ENCODE measurements at regions not wholly inside any gene's neighbourhood (a gene's known extent, or its start where the extent isn't known, plus 50 kb on each side); places are given as distances from the start of the nearest gene placed in this dataset.

DNA sequence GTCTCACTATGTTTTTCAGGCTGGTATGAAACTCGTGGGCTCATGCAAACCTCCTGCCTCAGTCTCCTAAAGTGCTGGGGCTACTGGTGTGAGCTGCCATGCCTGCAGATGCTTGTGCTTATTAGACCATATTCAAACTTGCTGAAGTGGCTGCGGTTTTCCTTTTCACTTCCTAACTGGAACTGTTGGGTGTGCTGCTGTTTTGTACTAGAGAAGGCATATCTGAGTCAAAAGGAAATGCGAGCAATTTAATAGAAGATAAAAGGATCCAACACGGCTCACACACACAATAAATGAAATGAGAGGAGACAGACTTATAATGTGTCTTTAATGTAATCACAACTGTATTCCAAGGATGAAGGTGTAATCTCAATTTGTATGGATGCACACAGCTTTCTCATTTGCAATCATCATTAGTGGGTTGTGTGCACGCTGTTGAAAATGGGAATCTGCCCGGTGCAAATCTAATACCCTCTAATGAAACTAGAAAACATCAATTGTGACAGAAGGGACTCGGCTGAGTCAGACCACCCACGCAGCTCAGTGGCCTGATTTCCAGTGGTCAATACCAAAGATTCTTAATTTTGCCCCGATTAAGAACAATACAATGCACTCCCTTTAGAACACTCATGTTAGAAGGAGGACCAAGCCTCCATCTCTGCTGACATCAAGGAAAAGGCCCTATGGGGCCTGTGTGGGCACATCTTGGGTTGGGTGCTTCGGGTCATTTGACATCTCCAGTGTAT is 532.7 kb downstream of the TDRD15 start:
- POLR2A ChIA-PET: no interaction called here
- DNase-seq (ENCODE audit: extremely low spot score): no peak
- CTCF ChIA-PET: interaction anchor here (0.6 kb wide), 1 partner anchor 562 kb away, joined by 5 read pairs; no protein-coding TSS in a partner anchor
- TF ChIP-seq ZNF384 (IDR thresholded peaks at IDR 0.05) (no peak), TARDBP (IDR thresholded peaks at IDR 0.05) (no peak), HDGF (IDR thresholded peaks at IDR 0.05; ENCODE audit: borderline replicate concordance) (no peak), SP1 (IDR thresholded peaks at IDR 0.05) (no peak), ELF4 (IDR thresholded peaks at IDR 0.05) (no peak), L3MBTL2 (conservative IDR thresholded peaks at IDR 0.05) (no peak)

DNA sequence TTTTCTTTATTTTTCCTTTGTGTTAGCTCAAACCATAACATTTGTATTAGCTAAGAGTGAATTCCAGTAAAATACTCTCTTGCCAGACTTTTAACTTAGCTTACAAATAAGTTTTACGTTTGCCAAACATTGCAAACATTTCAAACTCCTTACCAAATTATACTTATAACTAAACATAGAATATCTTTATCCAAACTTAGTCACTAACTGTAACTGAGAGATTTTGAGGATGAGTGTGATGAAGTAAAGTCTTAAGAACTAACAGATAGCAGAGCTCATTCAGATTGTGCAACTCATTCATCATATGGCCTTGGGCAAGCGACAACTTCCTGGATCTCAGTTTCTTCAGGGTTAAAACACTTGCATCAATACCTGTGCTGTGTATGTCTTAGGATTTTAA is 533.7 kb downstream of the TDRD15 start:
- TF ChIP-seq BHLHE40 (IDR thresholded peaks at IDR 0.05; ENCODE audit: borderline replicate concordance) (no peak), SP1 (IDR thresholded peaks at IDR 0.05) (no peak), HDGF (IDR thresholded peaks at IDR 0.05; ENCODE audit: borderline replicate concordance) (no peak), ELF4 (IDR thresholded peaks at IDR 0.05) (no peak), FOXM1 (IDR thresholded peaks at IDR 0.05; ENCODE audit: borderline replicate concordance) (no peak)
- ChIA-PET POLR2A (no interaction called here), CTCF (no interaction called here)
- DNase-seq (ENCODE audit: extremely low spot score): no peak

DNA sequence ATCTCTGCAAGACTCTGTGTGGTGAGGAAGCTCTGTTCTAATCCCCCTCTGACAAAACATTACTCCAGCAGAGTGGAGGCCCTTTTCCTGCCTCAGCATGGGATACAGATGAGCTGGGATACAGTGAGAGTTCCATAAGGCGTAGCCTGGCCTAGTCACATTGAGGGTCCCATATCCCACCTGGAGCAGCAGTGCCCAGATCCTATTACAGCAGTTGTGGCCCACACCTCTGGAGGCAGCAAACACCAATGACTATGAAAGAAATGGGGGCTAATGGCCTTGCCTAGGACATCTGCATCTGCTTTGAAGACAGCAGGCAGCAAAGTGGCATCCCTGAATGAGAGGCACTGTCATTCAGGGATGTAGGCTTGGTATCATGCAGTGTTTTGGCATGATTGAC is 534.5 kb downstream of the TDRD15 start:
- TF ChIP-seq SP1 (IDR thresholded peaks at IDR 0.05) (no peak), LEF1 (IDR thresholded peaks at IDR 0.05; ENCODE audit: borderline replicate concordance) (no peak), ZNF384 (IDR thresholded peaks at IDR 0.05) (no peak), ARNT (IDR thresholded peaks at IDR 0.05) (no peak), FOXM1 (IDR thresholded peaks at IDR 0.05; ENCODE audit: borderline replicate concordance) (no peak), L3MBTL2 (conservative IDR thresholded peaks at IDR 0.05) (no peak), FOXA1 (IDR thresholded peaks at IDR 0.05) (no peak), FOXK2 (IDR thresholded peaks at IDR 0.05) (no peak), HDGF (IDR thresholded peaks at IDR 0.05; ENCODE audit: borderline replicate concordance) (no peak), ELF4 (IDR thresholded peaks at IDR 0.05) (no peak), BHLHE40 (IDR thresholded peaks at IDR 0.05; ENCODE audit: borderline replicate concordance) (no peak), NFRKB (IDR thresholded peaks at IDR 0.05) (no peak), SUZ12 (IDR thresholded peaks at IDR 0.05) (no peak)
- TF ChIP-seq, protein P1, sequence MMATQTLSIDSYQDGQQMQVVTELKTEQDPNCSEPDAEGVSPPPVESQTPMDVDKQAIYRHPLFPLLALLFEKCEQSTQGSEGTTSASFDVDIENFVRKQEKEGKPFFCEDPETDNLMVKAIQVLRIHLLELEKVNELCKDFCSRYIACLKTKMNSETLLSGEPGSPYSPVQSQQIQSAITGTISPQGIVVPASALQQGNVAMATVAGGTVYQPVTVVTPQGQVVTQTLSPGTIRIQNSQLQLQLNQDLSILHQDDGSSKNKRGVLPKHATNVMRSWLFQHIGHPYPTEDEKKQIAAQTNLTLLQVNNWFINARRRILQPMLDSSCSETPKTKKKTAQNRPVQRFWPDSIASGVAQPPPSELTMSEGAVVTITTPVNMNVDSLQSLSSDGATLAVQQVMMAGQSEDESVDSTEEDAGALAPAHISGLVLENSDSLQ (IDR thresholded peaks at IDR 0.05): no peak
- DNase-seq (ENCODE audit: extremely low spot score): no peak
- POLR2A ChIA-PET: no interaction called here
- CTCF ChIA-PET: no interaction called here

DNA sequence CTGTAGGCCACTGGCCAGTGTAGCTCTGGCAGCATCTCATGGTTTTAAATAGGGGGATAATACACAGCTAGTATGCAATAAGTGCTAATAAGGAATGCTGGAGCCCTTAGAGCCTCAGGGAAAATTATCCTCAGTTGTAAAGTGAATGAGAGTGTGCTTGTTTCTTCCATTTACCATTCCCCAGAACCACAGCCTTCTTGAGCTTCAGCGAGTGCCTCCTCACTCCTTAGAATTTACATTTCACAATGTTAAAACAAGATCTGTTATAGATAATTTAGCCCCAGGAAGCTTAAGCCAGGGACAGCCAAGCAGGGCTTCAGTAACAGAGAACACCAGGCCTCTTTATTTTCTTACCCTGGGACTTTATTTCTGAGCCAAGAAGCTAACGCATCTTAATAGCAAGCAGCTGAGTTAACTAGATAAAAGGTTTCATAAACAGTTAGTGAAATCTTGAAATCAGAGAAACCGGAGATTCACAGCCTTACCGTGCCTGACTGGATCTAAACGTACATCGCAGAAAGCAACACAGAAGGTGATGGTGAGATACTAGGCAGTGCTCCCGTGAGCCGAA is 535.2 kb downstream of the TDRD15 start:
- ChIA-PET POLR2A (no interaction called here), CTCF (no interaction called here)
- DNase-seq (ENCODE audit: extremely low spot score): no peak
- TF ChIP-seq BHLHE40 (IDR thresholded peaks at IDR 0.05; ENCODE audit: borderline replicate concordance) (no peak), ELF4 (IDR thresholded peaks at IDR 0.05) (no peak), L3MBTL2 (conservative IDR thresholded peaks at IDR 0.05) (no peak), HDGF (IDR thresholded peaks at IDR 0.05; ENCODE audit: borderline replicate concordance) (no peak), ARNT (IDR thresholded peaks at IDR 0.05) (no peak), LEF1 (IDR thresholded peaks at IDR 0.05; ENCODE audit: borderline replicate concordance) (no peak), NFRKB (IDR thresholded peaks at IDR 0.05) (no peak), SUZ12 (IDR thresholded peaks at IDR 0.05) (no peak), SP1 (IDR thresholded peaks at IDR 0.05) (no peak), CTBP1 (IDR thresholded peaks at IDR 0.05; ENCODE audit: borderline replicate concordance) (no peak), FOXM1 (IDR thresholded peaks at IDR 0.05; ENCODE audit: borderline replicate concordance) (no peak), FOXA1 (IDR thresholded peaks at IDR 0.05) (no peak), ZNF384 (IDR thresholded peaks at IDR 0.05) (no peak), FOXK2 (IDR thresholded peaks at IDR 0.05) (no peak), TARDBP (IDR thresholded peaks at IDR 0.05) (no peak)
- TF ChIP-seq, protein P1 (IDR thresholded peaks at IDR 0.05): no peak

DNA sequence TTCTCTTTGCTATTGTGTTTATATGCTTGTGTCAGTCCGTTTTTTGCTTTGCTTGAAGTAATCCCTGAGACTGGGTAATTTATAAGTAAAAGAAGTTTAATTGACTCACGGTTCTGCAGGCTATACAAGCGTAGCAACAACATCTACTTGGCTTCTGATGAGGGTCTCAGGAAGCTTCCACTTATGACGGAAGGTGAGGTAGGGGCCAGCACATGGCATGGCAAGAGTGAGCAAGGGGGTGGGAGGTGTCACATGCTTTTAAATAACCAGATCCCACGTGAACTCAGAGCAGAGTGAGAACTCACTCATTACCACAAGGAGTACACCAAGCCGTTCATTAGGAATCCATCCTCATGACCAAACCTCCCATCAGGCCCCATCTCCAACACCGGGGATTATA is 540.3 kb downstream of the TDRD15 start:
- ChIA-PET CTCF (no interaction called here), POLR2A (no interaction called here)
- no peak for TF ChIP-seq FOXA1 (IDR thresholded peaks at IDR 0.05)
- TF ChIP-seq TARDBP (IDR thresholded peaks at IDR 0.05): no peak
- TF ChIP-seq SUZ12 (IDR thresholded peaks at IDR 0.05): no peak
- TF ChIP-seq FOXM1 (IDR thresholded peaks at IDR 0.05; ENCODE audit: borderline replicate concordance): no peak
- TF ChIP-seq ZNF384 (IDR thresholded peaks at IDR 0.05): no peak
- TF ChIP-seq ARNT (IDR thresholded peaks at IDR 0.05): no peak
- no peak for TF ChIP-seq ELF4 (IDR thresholded peaks at IDR 0.05)
- TF ChIP-seq SP1 (IDR thresholded peaks at IDR 0.05): no peak
- no peak for TF ChIP-seq L3MBTL2 (conservative IDR thresholded peaks at IDR 0.05)
- TF ChIP-seq CTBP1 (IDR thresholded peaks at IDR 0.05; ENCODE audit: borderline replicate concordance): no peak
- no peak for TF ChIP-seq LEF1 (IDR thresholded peaks at IDR 0.05; ENCODE audit: borderline replicate concordance)
- no peak for TF ChIP-seq BHLHE40 (IDR thresholded peaks at IDR 0.05; ENCODE audit: borderline replicate concordance)
- TF ChIP-seq, protein P1 (IDR thresholded peaks at IDR 0.05): no peak
- TF ChIP-seq HDGF (IDR thresholded peaks at IDR 0.05; ENCODE audit: borderline replicate concordance): no peak
- TF ChIP-seq NFRKB (IDR thresholded peaks at IDR 0.05): no peak
- TF ChIP-seq FOXK2 (IDR thresholded peaks at IDR 0.05): no peak
- no peak for DNase-seq (ENCODE audit: extremely low spot score)

DNA sequence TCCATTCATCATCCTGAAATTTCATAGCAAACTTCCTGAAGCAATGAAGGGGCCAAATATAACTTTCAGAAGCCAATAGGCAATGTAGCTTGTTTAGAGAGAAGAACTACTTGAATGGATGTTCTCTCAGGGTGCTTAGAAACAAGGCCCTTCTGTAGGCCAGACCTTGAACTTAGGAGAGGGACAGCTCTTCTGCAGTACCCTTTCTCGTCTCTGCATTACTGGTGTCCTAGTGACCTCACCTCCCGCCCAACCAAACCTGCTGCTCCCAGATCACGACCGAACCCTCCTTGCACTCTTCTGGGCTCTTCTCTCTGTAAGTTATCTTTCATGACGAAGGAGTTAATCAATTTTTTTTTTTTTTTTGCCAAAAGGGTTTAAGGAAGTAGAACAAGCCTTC is 543.9 kb downstream of the TDRD15 start:
- no peak for TF ChIP-seq CTBP1 (IDR thresholded peaks at IDR 0.05; ENCODE audit: borderline replicate concordance)
- no peak for TF ChIP-seq FOXK2 (IDR thresholded peaks at IDR 0.05)
- no peak for TF ChIP-seq FOXM1 (IDR thresholded peaks at IDR 0.05; ENCODE audit: borderline replicate concordance)
- no peak for TF ChIP-seq SP1 (IDR thresholded peaks at IDR 0.05)
- TF ChIP-seq LEF1 (IDR thresholded peaks at IDR 0.05; ENCODE audit: borderline replicate concordance): no peak
- no peak for TF ChIP-seq FOXA1 (IDR thresholded peaks at IDR 0.05)
- TF ChIP-seq, protein P1 (IDR thresholded peaks at IDR 0.05): no peak
- TF ChIP-seq ZNF384 (IDR thresholded peaks at IDR 0.05): no peak
- TF ChIP-seq HDGF (IDR thresholded peaks at IDR 0.05; ENCODE audit: borderline replicate concordance): no peak
- TF ChIP-seq ELF4 (IDR thresholded peaks at IDR 0.05): no peak
- TF ChIP-seq NFRKB (IDR thresholded peaks at IDR 0.05): no peak
- no peak for TF ChIP-seq L3MBTL2 (conservative IDR thresholded peaks at IDR 0.05)
- TF ChIP-seq BHLHE40 (IDR thresholded peaks at IDR 0.05; ENCODE audit: borderline replicate concordance): no peak
- no peak for TF ChIP-seq TARDBP (IDR thresholded peaks at IDR 0.05)
- no peak for TF ChIP-seq ARNT (IDR thresholded peaks at IDR 0.05)
- CTCF ChIA-PET: no interaction called here
- DNase-seq (ENCODE audit: extremely low spot score): no peak
- POLR2A ChIA-PET: no interaction called here
